K562 (cell line): ENCODE measurements at regions not wholly inside any gene's neighbourhood (a gene's known extent, or its start where the extent isn't known, plus 50 kb on each side); places are given as distances from the start of the nearest gene placed in this dataset.
A peak's percentile ranks its signal among the peaks of the same experiment; 100 is the strongest.

Experiments
- ATAC-seq: fragments of 200-7000 bp; cut with Tn5 transposase; 3 replicates; pipeline ENCODE4 v1.9.1; 2020; ENCODE audit warnings: moderate library complexity
- BruUV-seq: library from RNA; stranded (reverse); fragments of 400-500 nt; replicated peaks from 2 replicates; lab custom pipeline; 2021; lab: Mats Ljungman, UMichigan
- CTCF ChIA-PET: fragments of 300-600 bp; formaldehyde crosslinking; extraction: SDS; loops from one replicate; lab custom pipeline; 2021; ENCODE audit warnings: low intra/inter-chr PET ratio; lab: Yijun Ruan, JAX
- POLR2A ChIA-PET: fragments of 300-600, 350-650 bp; sonication (Branson Sonifier 250); formaldehyde crosslinking; extraction: SDS; loops from one replicate; lab custom pipeline; 2021; ENCODE audit warnings: antibody characterized with exemption, inconsistent platforms; lab: Yijun Ruan, JAX
- DNase-seq, 4 experiments: peaks; one replicate each; pipeline versions ENCODE4 v3.0.0 to v3.0.0-alpha.2; 2011 to 2018; ENCODE audit warnings: low spot score in 3 of 4, mixed read lengths in 3 of 4; ENCODE audit errors: extremely low read depth in 1 of 4
- FAIRE-seq: peaks from 2 replicates; lab custom pipeline; 2011; peaks lifted over from hg19 to GRCh38; lab: Jason Lieb, UNC
- H2AFZ ChIP-seq: 2 replicates; pipeline ENCODE4 v1.6.0; 2011; ENCODE audit warnings: low read depth, low read length, control low read depth, inconsistent platforms
- H3K27ac ChIP-seq: fragments of 200-600 bp; 3 replicates; pipeline ENCODE4 v1.8.0; 2011; ENCODE audit warnings: low read depth, mild to moderate bottlenecking, control low read depth, inconsistent platforms, low read length, moderate library complexity, mixed read lengths; ENCODE audit errors: extremely low read depth
- H3K27me3 ChIP-seq, 2 experiments: fragments of 300-600 bp in 1 of 2; 2 replicates in 1 of 2; 3 replicates in 1 of 2; pipeline versions ENCODE4 v1.6.0 to v1.8.0; 2011; ENCODE audit warnings: inconsistent platforms in 2 of 2, low read length in 2 of 2, mild to moderate bottlenecking in 1 of 2, mixed read lengths in 1 of 2, moderate library complexity in 1 of 2; ENCODE audit not compliant: control insufficient read depth in 2 of 2, insufficient read depth in 2 of 2
- H3K36me3 ChIP-seq: fragments of 300-600 bp; 3 replicates; pipeline ENCODE4 v1.8.0; 2011; ENCODE audit warnings: mild to moderate bottlenecking, low read length, inconsistent platforms; ENCODE audit not compliant: control insufficient read depth, insufficient read depth
- H3K4me1 ChIP-seq, 2 experiments: fragments of 200-600 bp in 1 of 2; replicated peaks in 1 of 2; 2 replicates in 1 of 2; 3 replicates in 1 of 2; pipeline versions ENCODE4 v1.5.1 to v1.8.0; 2011; ENCODE audit warnings: inconsistent platforms in 2 of 2, low read length in 2 of 2, mild to moderate bottlenecking in 1 of 2, mixed read lengths in 1 of 2, moderate library complexity in 1 of 2; ENCODE audit not compliant: control insufficient read depth in 2 of 2, insufficient read depth in 2 of 2
- H3K4me2 ChIP-seq: 2 replicates; pipeline ENCODE4 v1.6.1; 2011; ENCODE audit warnings: low read length, control low read depth, inconsistent platforms, mixed read lengths; ENCODE audit not compliant: insufficient read depth
- H3K4me3 ChIP-seq: fragments of 200-600 bp; sonication (generic), shearing (Covaris generic); 2 replicates; pipeline ENCODE4 v1.5.1; 2016; ENCODE audit warnings: control low read depth, inconsistent platforms
- H3K79me2 ChIP-seq: fragments of 200-600 bp; 3 replicates; pipeline ENCODE4 v1.8.0; 2011; ENCODE audit warnings: low read length, inconsistent platforms; ENCODE audit not compliant: control insufficient read depth, insufficient read depth
- H3K9ac ChIP-seq, 2 experiments: 2 replicates each; pipeline versions ENCODE4 v1.6.0 to v1.6.1; 2011; ENCODE audit warnings: low read depth in 2 of 2, low read length in 2 of 2, control low read depth in 1 of 2, inconsistent platforms in 1 of 2, mild to moderate bottlenecking in 1 of 2, mixed read lengths in 1 of 2; ENCODE audit not compliant: insufficient read depth in 1 of 2
- H3K9me1 ChIP-seq: one replicate; pipeline ENCODE4 v1.6.0; 2011; ENCODE audit warnings: inconsistent platforms, mild to moderate bottlenecking, low read length, moderate library complexity; ENCODE audit not compliant: control insufficient read depth, insufficient read depth
- H3K9me3 ChIP-seq: replicated peaks from 2 replicates; pipeline ENCODE4 v1.5.1; 2011; ENCODE audit warnings: low read depth, low read length, inconsistent platforms; ENCODE audit not compliant: control insufficient read depth, insufficient read depth
- H4K20me1 ChIP-seq: replicated peaks from 2 replicates; pipeline ENCODE4 v1.6.1; 2011; ENCODE audit warnings: low read length, inconsistent platforms, mixed read lengths; ENCODE audit not compliant: control insufficient read depth, insufficient read depth
- C11orf30 ChIP-seq: fragments of 450-650 bp; IDR thresholded peaks from 2 replicates; pipeline ENCODE4 v1.6.1; 2016; ENCODE audit warnings: low read depth, mild to moderate bottlenecking
- CBX3 ChIP-seq, 2 experiments: IDR thresholded peaks; 1 replicate in 1 of 2; 2 replicates in 1 of 2; pipeline ENCODE4 v1.6.1; 2012; ENCODE audit warnings: inconsistent platforms in 2 of 2, low read length in 2 of 2, borderline replicate concordance in 1 of 2, control low read depth in 1 of 2
- CHCHD3 ChIP-seq: fragments of 250-450 bp; sonication (Bioruptor Pico); IDR thresholded peaks from 2 replicates; pipeline ENCODE4 v2.1.2; 2022; ENCODE audit warnings: mild to moderate bottlenecking
- CREB3 ChIP-seq: fragments of 450-650 bp; conservative IDR thresholded peaks from 2 replicates; pipeline ENCODE4 v1.6.1; 2016; ENCODE audit warnings: missing genetic modification characterization, low read depth, mild to moderate bottlenecking, missing compliant biosample characterization, moderate library complexity
- CSDE1 ChIP-seq, 2 experiments: fragments of 450-650 bp; IDR thresholded peaks; 2 replicates each; pipeline ENCODE4 v1.6.1; 2016; ENCODE audit warnings: mild to moderate bottlenecking in 1 of 2
- PREB ChIP-seq: sonication (generic); formaldehyde crosslinking; IDR thresholded peaks from 2 replicates; pipeline ENCODE4 v1.8.1; 2023; ENCODE audit warnings: mild to moderate bottlenecking, missing genetic modification reagents
- TRIM28 ChIP-seq: fragments of 450-650 bp; IDR thresholded peaks from 2 replicates; pipeline ENCODE4 v1.6.1; 2017
- ZNF174 ChIP-seq: fragments of 250-450 bp; sonication (Bioruptor Pico); IDR thresholded peaks from 2 replicates; pipeline ENCODE4 v1.4.0; 2020; ENCODE audit warnings: mild to moderate bottlenecking
- ZNF316 ChIP-seq: fragments of 450-650 bp; IDR thresholded peaks from 2 replicates; pipeline ENCODE4 v1.6.1; 2016
- ZNF586 ChIP-seq: fragments of 450-650 bp; formaldehyde crosslinking; conservative IDR thresholded peaks from 2 replicates; pipeline ENCODE4 v1.4.0; 2020; ENCODE audit warnings: mild to moderate bottlenecking, moderate library complexity
- ZNF75A ChIP-seq: fragments of 450-650 bp; formaldehyde crosslinking; IDR thresholded peaks from 2 replicates; pipeline ENCODE4 v1.4.0; 2020; ENCODE audit warnings: mild to moderate bottlenecking
- ZNF778 ChIP-seq: fragments of 450-650 bp; formaldehyde crosslinking; IDR thresholded peaks from 2 replicates; pipeline ENCODE4 v1.4.0; 2020; ENCODE audit warnings: mild to moderate bottlenecking, moderate library complexity
- WGBS: fragments of 100-300 bp; shearing (Covaris generic); methylation state at CpG from one replicate; pipeline ENCODE4 v1.1.6; 2016; ENCODE audit warnings: low coverage, mixed read lengths; ENCODE audit not compliant: insufficient coverage; ENCODE audit errors: missing lambda C conversion rate; 5-methylcytosine and 5-hydroxymethylcytosine counted together
- in situ Hi-C: fragments of 300-500 bp; cut with MboI; formaldehyde crosslinking; loops from 4 replicates; pipeline ENCODE4 v1.15.0; 2018; ENCODE audit warnings: inconsistent platforms, mixed read lengths
- intact Hi-C: fragments of 100-400 bp; cut with micrococcal nuclease; formaldehyde crosslinking; loops from 2 replicates; pipeline ENCODE4 v1.14.2; 2022
- TF ChIP-seq, protein P1 (sequence below): sonication (generic); formaldehyde crosslinking; IDR thresholded peaks from 2 replicates; pipeline ENCODE4 v1.8.0; 2022; ENCODE audit warnings: mild to moderate bottlenecking, missing genetic modification reagents
- TF ChIP-seq, protein P2 (sequence below): sonication (generic); formaldehyde crosslinking; IDR thresholded peaks from 2 replicates; pipeline ENCODE4 v1.8.0; 2022; ENCODE audit warnings: missing genetic modification reagents, mild to moderate bottlenecking, borderline replicate concordance

GRCh38 chr13:33766329-33767123 is 51.4 kb upstream of the RFC3 start:
- Histone ChIP-seq H3K9ac (no peak overlapping the region), H3K27me3 (no peaks in the 10 kb centered on the region), H3K9me3 (no peaks in the 10 kb centered on the region), H3K9me1 (no peaks in the 10 kb centered on the region), H3K79me2 (no peaks in the 10 kb centered on the region)
- no peak for FAIRE-seq
- ATAC-seq: no peak
- in situ Hi-C loops: no loop called here
- 6% methylated on average over 5 of the region's 5 CpGs for WGBS
- TF ChIP-seq CSDE1 (IDR thresholded peaks at IDR 0.05) (no peak), ZNF778 (CRISPR knock-in tag) (no peak), ZNF174 (CRISPR knock-in tag) (no peak), C11orf30 (0 out of 2 replicates have a peak, but pooled peaks have one; percentile 12), ZNF586 (CRISPR knock-in tag) (no peak), CBX3 (IDR thresholded peaks at IDR 0.05; ENCODE audit: borderline replicate concordance in 1 of 2, low read length in 2 of 2) (no peak), CREB3 (tag) (no peak), PREB (CRISPR knock-in tag) (no peak), TRIM28 (no peak), CHCHD3 (no peak), ZNF75A (CRISPR knock-in tag) (no peak), ZNF316 (peak; percentile 49; the same call in 1 of the 2 replicates)
- TF ChIP-seq, protein P1, sequence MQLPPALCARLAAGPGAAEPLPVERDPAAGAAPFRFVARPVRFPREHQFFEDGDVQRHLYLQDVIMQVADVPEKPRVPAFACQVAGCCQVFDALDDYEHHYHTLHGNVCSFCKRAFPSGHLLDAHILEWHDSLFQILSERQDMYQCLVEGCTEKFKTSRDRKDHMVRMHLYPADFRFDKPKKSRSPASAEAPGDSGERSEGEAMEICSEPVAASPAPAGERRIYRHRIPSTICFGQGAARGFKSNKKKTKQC (CRISPR knock-in tag): no peak
- TF ChIP-seq, protein P2, sequence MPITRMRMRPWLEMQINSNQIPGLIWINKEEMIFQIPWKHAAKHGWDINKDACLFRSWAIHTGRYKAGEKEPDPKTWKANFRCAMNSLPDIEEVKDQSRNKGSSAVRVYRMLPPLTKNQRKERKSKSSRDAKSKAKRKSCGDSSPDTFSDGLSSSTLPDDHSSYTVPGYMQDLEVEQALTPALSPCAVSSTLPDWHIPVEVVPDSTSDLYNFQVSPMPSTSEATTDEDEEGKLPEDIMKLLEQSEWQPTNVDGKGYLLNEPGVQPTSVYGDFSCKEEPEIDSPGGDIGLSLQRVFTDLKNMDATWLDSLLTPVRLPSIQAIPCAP: no peak
- TF ChIP-seq, all 486 proteins: peak for 2
- no peaks in the 10 kb centered on the region for H4K20me1 ChIP-seq
- H2AFZ ChIP-seq: no peak overlapping the region
- CTCF ChIA-PET: no interaction called here
- DNase-seq: no peak
- H3K4me2 ChIP-seq: no peak overlapping the region
- no peaks in the 10 kb centered on the region; a peak in 1 of 5 replicates for H3K4me1 ChIP-seq
- intact Hi-C loops: no loop called here
- POLR2A ChIA-PET: no interaction called here
- H3K36me3 ChIP-seq: no peaks in the 10 kb centered on the region
- no peak overlapping the region for H3K4me3 ChIP-seq
- no peak overlapping the region for H3K27ac ChIP-seq
- no TSS peak for BruUV-seq
